Prostate gland (tissue), 2 donors: ENCODE measurements at regions not wholly inside any gene's neighbourhood (a gene's known extent, or its start where the extent isn't known, plus 50 kb on each side); places are given as distances from the start of the nearest gene placed in this dataset.

Source experiments
- DNase-seq: peaks from one replicate; pipeline ENCODE4 v3.0.0-alpha.2; 2019; ENCODE audit warnings: low spot score
- H3K27ac ChIP-seq, 2 donors: fragments of 200-600 bp; sonication (generic); 2 replicates each; pipeline ENCODE4 v1.5.1; 2017 to 2019
- H3K27me3 ChIP-seq: fragments of 200-600 bp; sonication (generic); replicated peaks from 2 replicates; pipeline ENCODE4 v1.5.1; 2019; ENCODE audit not compliant: insufficient read depth
- H3K36me3 ChIP-seq, 2 donors: fragments of 200-600 bp; sonication (generic); 1 replicate in 1 of 2; 2 replicates in 1 of 2; pipeline versions ENCODE4 v1.5.1 to v1.8.1; 2017 to 2019
- H3K4me1 ChIP-seq: fragments of 200-600 bp; sonication (generic); replicated peaks from 2 replicates; pipeline ENCODE4 v1.5.1; 2019
- H3K4me3 ChIP-seq, 2 donors: fragments of 200-600 bp; sonication (generic); 2 replicates each; pipeline ENCODE4 v1.5.1; 2017 to 2019
- H3K9me3 ChIP-seq: fragments of 200-600 bp; sonication (generic); 2 replicates; pipeline ENCODE4 v1.5.1; 2017
- CTCF ChIP-seq, 4 experiments: fragments of 200-600 bp in 2 of 4; fragments of 450-650 bp in 2 of 4; sonication (generic) in 2 of 4; IDR thresholded peaks; 1 replicate in 3 of 4; 2 replicates in 1 of 4; pipeline ENCODE4 v1.5.1; 2016 to 2019; ENCODE audit warnings: antibody characterized with exemption in 4 of 4, mild to moderate bottlenecking in 2 of 4, moderate library complexity in 2 of 4
- POLR2A ChIP-seq: fragments of 450-650 bp; IDR thresholded peaks from one replicate; pipeline ENCODE4 v1.6.1; 2016; ENCODE audit warnings: antibody characterized with exemption, mild to moderate bottlenecking
- POLR2AphosphoS5 ChIP-seq: sonication (generic); formaldehyde crosslinking; IDR thresholded peaks from one replicate; pipeline ENCODE4 v1.6.1; 2017; ENCODE audit warnings: antibody characterized with exemption
- WGBS: methylation state at CpG from one replicate; pipeline ENCODE4 v1.1.5; 2018; 5-methylcytosine and 5-hydroxymethylcytosine counted together
- intact Hi-C: fragments of 100-400 bp; cut with DNase I; formaldehyde crosslinking; loops from one replicate; pipeline ENCODE4 v1.14.2; 2022

- TF ChIP-seq POLR2A (no peak), CTCF (IDR thresholded peaks at IDR 0.05) (no peak), POLR2AphosphoS5 (no peak)
- intact Hi-C loops = no loop called here
- no peak for DNase-seq
These were observed 1041.0 kb downstream of the BRD1 start for GRCh38 chr22:48786679-48786996.

GRCh38 chr22:48785792-48786678 is 1041.6 kb downstream of the BRD1 start:
- intact Hi-C loops = no loop called here
- WGBS = 81% methylated on average over 14 of the region's 14 CpGs

More at GRCh38 chr22:48786679-48786996, 1041.0 kb downstream of the BRD1 start:
- no peaks in the 10 kb centered on the region for H3K4me1 ChIP-seq
- no peak overlapping the region for H3K27ac ChIP-seq
- no peaks in the 10 kb centered on the region for H3K9me3 ChIP-seq
- no peak overlapping the region for H3K4me3 ChIP-seq
- WGBS = 90% methylated on average over 3 of the region's 3 CpGs
- H3K27me3 ChIP-seq = no peaks in the 10 kb centered on the region
- H3K36me3 ChIP-seq = no peaks in the 10 kb centered on the region

GRCh38 chr22:48784701-48785503 is 1042.8 kb downstream of the BRD1 start:
- intact Hi-C loops = no loop called here
- Histone ChIP-seq H3K9me3 (no peaks in the 10 kb centered on the region), H3K27ac (no peak overlapping the region), H3K27me3 (no peaks in the 10 kb centered on the region), H3K4me1 (no peaks in the 10 kb centered on the region), H3K4me3 (no peak overlapping the region), H3K36me3 (no peaks in the 10 kb centered on the region)
- TF ChIP-seq POLR2A = no peak
- WGBS = 93% methylated on average over 21 of the region's 21 CpGs
- DNase-seq = no peak

More at GRCh38 chr22:48785792-48786678, 1041.6 kb downstream of the BRD1 start:
- H3K4me1 ChIP-seq = no peaks in the 10 kb centered on the region
- TF ChIP-seq CTCF (IDR thresholded peaks at IDR 0.05) = no peak
- no peak for TF ChIP-seq POLR2A
- no peak overlapping the region for H3K27ac ChIP-seq
- H3K27me3 ChIP-seq = no peaks in the 10 kb centered on the region
- no peaks in the 10 kb centered on the region for H3K36me3 ChIP-seq
- H3K9me3 ChIP-seq = no peaks in the 10 kb centered on the region
- DNase-seq = no peak
- no peak overlapping the region for H3K4me3 ChIP-seq

GRCh38 chr22:48783821-48784266 is 1043.8 kb downstream of the BRD1 start:
- 76% methylated on average over 15 of the region's 15 CpGs for WGBS
- intact Hi-C loops = no loop called here

More at GRCh38 chr22:48783821-48784266, 1043.8 kb downstream of the BRD1 start:
- no peak overlapping the region for H3K4me3 ChIP-seq
- no peaks in the 10 kb centered on the region for H3K4me1 ChIP-seq
- TF ChIP-seq POLR2AphosphoS5 (no peak), CTCF (IDR thresholded peaks at IDR 0.05) (no peak), POLR2A (no peak)
- H3K36me3 ChIP-seq = no peaks in the 10 kb centered on the region
- H3K9me3 ChIP-seq = no peaks in the 10 kb centered on the region
- no peaks in the 10 kb centered on the region for H3K27me3 ChIP-seq
- DNase-seq = no peak
- no peak overlapping the region for H3K27ac ChIP-seq
